GM06990 (cell line): ENCODE measurements at regions not wholly inside any gene's neighbourhood (a gene's known extent, or its start where the extent isn't known, plus 50 kb on each side); places are given as distances from the start of the nearest gene placed in this dataset.

Experiments used
- DNase-seq: peaks from one replicate; pipeline ENCODE4 v3.0.0-alpha.2; 2011; ENCODE audit not compliant: insufficient read length; ENCODE audit errors: extremely low read depth
- H3K27me3 ChIP-seq: replicated peaks from 2 replicates; pipeline ENCODE4 v1.6.0; 2011; ENCODE audit warnings: low read length; ENCODE audit not compliant: control insufficient read depth, insufficient read depth
- H3K36me3 ChIP-seq: 2 replicates; pipeline ENCODE4 v1.5.1; 2011; ENCODE audit warnings: low read length; ENCODE audit not compliant: control insufficient read depth, insufficient read depth
- H3K4me3 ChIP-seq: replicated peaks from 2 replicates; pipeline ENCODE4 v1.5.1; 2011; ENCODE audit warnings: low read depth, mild to moderate bottlenecking, control low read depth, low read length
- TF ChIP-seq, protein P1 (sequence below): IDR thresholded peaks from 2 replicates; pipeline ENCODE4 v1.5.1; 2011; ENCODE audit warnings: low read length, control low read depth, mild to moderate bottlenecking, inconsistent platforms; ENCODE audit not compliant: insufficient read depth, poor library complexity, severe bottlenecking

DNA sequence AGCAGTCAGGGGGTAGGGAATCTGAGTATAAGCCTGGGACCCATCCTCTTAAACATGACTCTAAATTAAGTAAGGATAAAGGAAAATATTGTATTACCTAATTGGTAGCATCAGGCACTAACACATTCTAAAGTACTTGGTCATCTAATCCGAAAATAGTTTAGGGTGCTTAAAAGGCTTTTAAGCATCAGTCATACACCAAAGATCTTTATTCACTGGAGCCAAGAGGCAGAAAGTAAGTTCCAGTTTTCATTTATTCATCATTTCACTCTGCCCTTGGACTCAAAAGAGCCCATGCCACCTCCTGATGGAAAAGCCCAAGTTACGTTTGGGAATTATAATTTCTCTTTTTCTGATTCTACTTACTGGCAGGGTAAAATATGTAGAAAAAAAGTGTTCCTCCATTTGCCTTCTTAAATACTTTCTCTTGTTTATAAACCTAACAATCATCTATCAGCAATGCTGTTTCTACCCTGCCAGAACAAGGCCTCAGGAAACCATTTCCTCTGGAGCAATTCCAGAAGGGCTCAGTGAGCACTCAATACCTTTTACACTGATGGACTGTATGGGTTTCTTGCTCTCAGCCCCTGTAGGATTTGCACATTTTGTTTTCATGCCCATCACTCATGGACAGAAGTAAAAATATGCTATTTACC, 120.1 kb upstream of the SLC5A12 start:
- Histone ChIP-seq H3K4me3 (no peak overlapping the region), H3K27me3 (no peaks in the 10 kb centered on the region), H3K36me3 (no peaks in the 10 kb centered on the region)
- TF ChIP-seq, protein P1, sequence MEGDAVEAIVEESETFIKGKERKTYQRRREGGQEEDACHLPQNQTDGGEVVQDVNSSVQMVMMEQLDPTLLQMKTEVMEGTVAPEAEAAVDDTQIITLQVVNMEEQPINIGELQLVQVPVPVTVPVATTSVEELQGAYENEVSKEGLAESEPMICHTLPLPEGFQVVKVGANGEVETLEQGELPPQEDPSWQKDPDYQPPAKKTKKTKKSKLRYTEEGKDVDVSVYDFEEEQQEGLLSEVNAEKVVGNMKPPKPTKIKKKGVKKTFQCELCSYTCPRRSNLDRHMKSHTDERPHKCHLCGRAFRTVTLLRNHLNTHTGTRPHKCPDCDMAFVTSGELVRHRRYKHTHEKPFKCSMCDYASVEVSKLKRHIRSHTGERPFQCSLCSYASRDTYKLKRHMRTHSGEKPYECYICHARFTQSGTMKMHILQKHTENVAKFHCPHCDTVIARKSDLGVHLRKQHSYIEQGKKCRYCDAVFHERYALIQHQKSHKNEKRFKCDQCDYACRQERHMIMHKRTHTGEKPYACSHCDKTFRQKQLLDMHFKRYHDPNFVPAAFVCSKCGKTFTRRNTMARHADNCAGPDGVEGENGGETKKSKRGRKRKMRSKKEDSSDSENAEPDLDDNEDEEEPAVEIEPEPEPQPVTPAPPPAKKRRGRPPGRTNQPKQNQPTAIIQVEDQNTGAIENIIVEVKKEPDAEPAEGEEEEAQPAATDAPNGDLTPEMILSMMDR, result no peak
- no peak for DNase-seq

DNA sequence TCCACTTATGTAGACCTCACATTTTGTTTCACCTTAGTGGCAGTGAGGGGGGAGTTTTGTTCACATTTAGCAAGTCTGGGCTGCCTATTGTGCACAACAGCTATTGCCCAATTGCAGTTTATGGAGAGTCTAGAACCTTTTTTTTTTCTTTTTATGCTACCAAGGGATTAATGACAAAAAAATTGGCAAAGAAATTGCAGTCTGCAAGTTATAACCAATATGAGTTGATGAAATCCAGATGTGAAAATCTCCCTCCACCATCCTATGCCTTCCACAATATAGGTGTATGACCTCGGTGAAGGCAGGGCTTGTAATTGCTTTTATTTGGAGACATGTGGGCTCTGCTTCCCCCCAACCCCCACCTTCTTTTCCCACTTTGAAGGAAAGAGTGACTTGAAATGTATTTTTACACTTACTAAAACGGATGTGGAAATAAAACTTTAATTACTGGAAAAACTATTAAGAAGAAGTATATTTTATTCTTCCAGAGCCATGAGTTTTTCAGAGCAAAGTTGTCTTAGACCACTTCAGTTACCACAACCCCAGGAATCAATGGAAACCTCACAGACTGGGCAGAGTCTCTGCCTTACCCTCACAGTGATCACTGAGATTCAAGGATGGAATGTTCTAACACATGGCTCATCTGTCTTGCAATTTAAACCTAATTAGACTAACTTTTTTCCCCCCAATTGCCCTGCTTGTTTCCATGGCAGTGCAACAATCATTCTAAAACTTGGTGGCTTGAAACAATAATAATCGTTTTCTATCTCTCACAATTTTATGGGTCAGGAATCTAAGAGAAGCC, 120.8 kb upstream of the SLC5A12 start:
- no peak overlapping the region for H3K4me3 ChIP-seq
- no peak for DNase-seq
- no peaks in the 10 kb centered on the region for H3K36me3 ChIP-seq
- TF ChIP-seq, protein P1, result no peak
- no peaks in the 10 kb centered on the region for H3K27me3 ChIP-seq

DNA sequence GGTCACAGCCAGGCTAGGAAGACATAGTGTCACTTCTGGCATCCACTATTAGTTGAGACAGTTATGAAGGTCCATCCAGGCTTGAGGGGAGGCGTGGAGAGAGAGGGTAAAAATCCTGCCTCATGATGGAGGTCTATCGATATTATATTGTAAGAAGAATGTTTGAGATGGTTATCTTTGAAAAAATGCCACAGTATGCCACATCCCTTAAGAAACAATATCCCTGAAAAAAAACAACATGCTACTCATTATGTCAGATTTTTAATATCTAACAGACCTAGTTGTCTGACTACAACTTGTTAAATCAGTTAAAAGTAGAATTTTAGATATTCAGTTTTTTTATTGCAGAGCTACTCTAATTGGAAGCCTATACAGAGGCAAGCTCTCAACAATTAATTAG, 121.7 kb upstream of the SLC5A12 start:
- DNase-seq, result no peak
- TF ChIP-seq, protein P1, result no peak
- H3K36me3 ChIP-seq, result no peaks in the 10 kb centered on the region
- no peaks in the 10 kb centered on the region for H3K27me3 ChIP-seq
- H3K4me3 ChIP-seq, result no peak overlapping the region

DNA sequence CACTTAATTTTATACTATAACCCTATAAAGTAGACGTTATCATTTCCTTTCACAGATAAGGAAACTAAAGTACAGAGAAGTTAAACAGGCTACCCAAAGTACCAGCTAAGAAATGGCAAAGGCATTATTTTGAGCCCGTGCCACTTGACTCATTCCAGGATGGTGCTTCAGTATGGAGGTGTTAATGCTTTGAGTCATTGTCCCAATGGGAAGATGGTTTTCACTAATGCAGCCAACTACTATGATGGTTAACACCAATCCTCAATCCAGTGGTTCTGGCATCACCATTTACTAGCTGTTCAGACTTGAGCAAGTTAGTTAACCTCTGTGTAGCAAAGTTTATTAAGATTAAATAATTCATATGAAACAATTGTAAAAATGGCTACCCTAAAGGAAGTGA, 123.1 kb upstream of the SLC5A12 start:
- Histone ChIP-seq H3K36me3 (no peaks in the 10 kb centered on the region), H3K27me3 (no peaks in the 10 kb centered on the region), H3K4me3 (no peak overlapping the region)
- DNase-seq, result no peak
- TF ChIP-seq, protein P1, result no peak

DNA sequence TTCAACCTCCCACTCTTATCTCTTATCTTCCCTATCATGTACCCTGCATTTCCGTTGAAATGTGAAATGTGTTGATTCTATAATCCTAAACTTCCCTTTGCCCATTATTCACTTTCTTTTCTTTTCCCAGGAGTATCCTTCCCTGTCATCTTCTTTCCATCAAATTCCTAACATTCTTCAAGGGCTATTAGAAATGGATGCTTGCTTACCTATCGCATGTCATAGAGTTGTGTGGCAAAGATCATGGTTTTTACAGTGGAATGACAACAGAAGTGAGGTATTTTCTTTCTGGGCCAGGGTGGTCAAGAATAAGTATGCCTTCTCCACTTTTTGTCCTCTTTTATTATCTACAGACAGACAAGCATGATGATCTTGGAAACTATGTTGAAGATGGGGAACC, 124.4 kb upstream of the SLC5A12 start:
- no peak overlapping the region for H3K4me3 ChIP-seq
- no peak for DNase-seq
- TF ChIP-seq, protein P1, result no peak

More for the DNA sequence above, 124.4 kb upstream of the SLC5A12 start:
- no peaks in the 10 kb centered on the region for H3K36me3 ChIP-seq
- no peaks in the 10 kb centered on the region for H3K27me3 ChIP-seq
